Ovary (tissue), 3 donors: ENCODE measurements at regions not wholly inside any gene's neighbourhood (a gene's known extent, or its start where the extent isn't known, plus 50 kb on each side); places are given as distances from the start of the nearest gene placed in this dataset.

Experiments used
- CTCF ChIP-seq, 3 donors: fragments of 450-650 bp in 2 of 3; fragments of 200-600 bp in 1 of 3; IDR thresholded peaks; one replicate each; pipeline versions ENCODE4 v1.5.1 to v1.8.0; 2016 to 2022; ENCODE audit warnings: antibody characterized with exemption in 3 of 3, mild to moderate bottlenecking in 1 of 3
- POLR2A ChIP-seq: fragments of 450-650 bp; IDR thresholded peaks from one replicate; pipeline ENCODE4 v1.6.1; 2017; ENCODE audit warnings: antibody characterized with exemption, mild to moderate bottlenecking, moderate library complexity
- donor health status: DM: no; HTN: no; CAD: no.

GRCh38 chr7:130912082-130912861, 178.3 kb upstream of the KLF14 start:
- TF ChIP-seq POLR2A: no peak
- TF ChIP-seq CTCF (IDR thresholded peaks at IDR 0.05): no peak
